DMS153 treated with DMSO at 0.1 percent for 48 hours (cell line): ENCODE measurements at regions not wholly inside any gene's neighbourhood (a gene's known extent, or its start where the extent isn't known, plus 50 kb on each side); places are given as distances from the start of the nearest gene placed in this dataset.

Experiments used
- DNase-seq: peaks from one replicate; lab custom pipeline; 2025; ENCODE audit not compliant: unreplicated experiment; lab: John Stamatoyannopoulos, UW

GRCh38 chr10:59595593-59595992 lies 114.1 kb downstream of the SLC16A9 start:
- DNase-seq: no peak

GRCh38 chr10:59593768-59594167 lies 115.9 kb downstream of the SLC16A9 start:
- DNase-seq: no peak

GRCh38 chr10:59589796-59590195 lies 119.9 kb downstream of the SLC16A9 start:
- no peak for DNase-seq

GRCh38 chr10:59588791-59589190 lies 120.9 kb downstream of the SLC16A9 start:
- DNase-seq: no peak

- DNase-seq: no peak
Observed at GRCh38 chr10:59587756-59588140, 121.9 kb downstream of the SLC16A9 start.

- DNase-seq: peak; percentile 36
Observed at GRCh38 chr10:59587083-59587755, 122.4 kb downstream of the SLC16A9 start.

- no peak for DNase-seq
Observed at GRCh38 chr10:59586407-59586891, 123.2 kb downstream of the SLC16A9 start.

- peak; percentile 54 for DNase-seq
Observed at GRCh38 chr10:59585046-59585700, 124.5 kb downstream of the SLC16A9 start.

- DNase-seq: no peak
Observed at GRCh38 chr10:59582780-59583179, 126.9 kb downstream of the SLC16A9 start.

- no peak for DNase-seq
Observed at GRCh38 chr10:59582058-59582457, 127.6 kb downstream of the SLC16A9 start.

GRCh38 chr10:59580026-59580863 lies 129.4 kb downstream of the SLC16A9 start:
- DNase-seq: peak; percentile 52

GRCh38 chr10:59578741-59579140 lies 130.9 kb downstream of the SLC16A9 start:
- no peak for DNase-seq

GRCh38 chr10:59577984-59578383 lies 131.7 kb downstream of the SLC16A9 start:
- DNase-seq: no peak

- no peak for DNase-seq
Observed at GRCh38 chr10:59575269-59575668, 134.4 kb downstream of the SLC16A9 start.

GRCh38 chr10:59563531-59563930 lies 146.1 kb downstream of the SLC16A9 start:
- DNase-seq: no peak

- no peak for DNase-seq
Observed at GRCh38 chr10:59562126-59562525, 147.5 kb downstream of the SLC16A9 start.

GRCh38 chr10:59561477-59562121 lies 148.1 kb downstream of the SLC16A9 start:
- no peak for DNase-seq

- DNase-seq: no peak
Observed at GRCh38 chr10:59560990-59561389, 148.7 kb downstream of the SLC16A9 start.

GRCh38 chr10:59560161-59560560 lies 149.5 kb downstream of the SLC16A9 start:
- no peak for DNase-seq

- DNase-seq: no peak
Observed at GRCh38 chr10:59558066-59558465, 151.6 kb downstream of the SLC16A9 start.

GRCh38 chr10:59557642-59558041 lies 152.0 kb downstream of the SLC16A9 start:
- no peak for DNase-seq
